Upper lobe of left lung (tissue), 4 donors: ENCODE measurements at regions not wholly inside any gene's neighbourhood (a gene's known extent, or its start where the extent isn't known, plus 50 kb on each side); places are given as distances from the start of the nearest gene placed in this dataset.

ENCODE experiments used
- POLR2A ChIP-seq, 4 donors: fragments of 450-650 bp; IDR thresholded peaks; one replicate each; pipeline ENCODE4 v1.5.1; 2016 to 2017; ENCODE audit warnings: antibody characterized with exemption in 4 of 4, mild to moderate bottlenecking in 2 of 4
- POLR2AphosphoS5 ChIP-seq, 2 donors: sonication (generic); formaldehyde crosslinking; IDR thresholded peaks; one replicate each; pipeline ENCODE4 v1.5.1; 2017; ENCODE audit warnings: antibody characterized with exemption in 2 of 2
- TF ChIP-seq, protein P1 (sequence below), 6 experiments: fragments of 450-650 bp in 4 of 6; fragments of 200-600 bp in 2 of 6; sonication (generic) in 2 of 6; IDR thresholded peaks; one replicate each; pipeline ENCODE4 v1.5.1; 2016 to 2019; ENCODE audit warnings: antibody characterized with exemption in 6 of 6

- TF ChIP-seq POLR2AphosphoS5 (IDR thresholded peaks at IDR 0.05) (no peak), POLR2A (IDR thresholded peaks at IDR 0.05) (no peak)
- TF ChIP-seq, protein P1, sequence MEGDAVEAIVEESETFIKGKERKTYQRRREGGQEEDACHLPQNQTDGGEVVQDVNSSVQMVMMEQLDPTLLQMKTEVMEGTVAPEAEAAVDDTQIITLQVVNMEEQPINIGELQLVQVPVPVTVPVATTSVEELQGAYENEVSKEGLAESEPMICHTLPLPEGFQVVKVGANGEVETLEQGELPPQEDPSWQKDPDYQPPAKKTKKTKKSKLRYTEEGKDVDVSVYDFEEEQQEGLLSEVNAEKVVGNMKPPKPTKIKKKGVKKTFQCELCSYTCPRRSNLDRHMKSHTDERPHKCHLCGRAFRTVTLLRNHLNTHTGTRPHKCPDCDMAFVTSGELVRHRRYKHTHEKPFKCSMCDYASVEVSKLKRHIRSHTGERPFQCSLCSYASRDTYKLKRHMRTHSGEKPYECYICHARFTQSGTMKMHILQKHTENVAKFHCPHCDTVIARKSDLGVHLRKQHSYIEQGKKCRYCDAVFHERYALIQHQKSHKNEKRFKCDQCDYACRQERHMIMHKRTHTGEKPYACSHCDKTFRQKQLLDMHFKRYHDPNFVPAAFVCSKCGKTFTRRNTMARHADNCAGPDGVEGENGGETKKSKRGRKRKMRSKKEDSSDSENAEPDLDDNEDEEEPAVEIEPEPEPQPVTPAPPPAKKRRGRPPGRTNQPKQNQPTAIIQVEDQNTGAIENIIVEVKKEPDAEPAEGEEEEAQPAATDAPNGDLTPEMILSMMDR (IDR thresholded peaks at IDR 0.05) = no peak
These were observed 157.7 kb downstream of the CDC5L start for GRCh38 chr6:44545224-44545623.
